PC-3 (cell line): ENCODE measurements at regions not wholly inside any gene's neighbourhood (a gene's known extent, or its start where the extent isn't known, plus 50 kb on each side); places are given as distances from the start of the nearest gene placed in this dataset.

ENCODE experiments used
- EZH2 ChIP-seq: fragments of 300-600 bp; sonication (generic); IDR thresholded peaks from one replicate; pipeline ENCODE4 v1.6.1; 2017; ENCODE audit warnings: antibody characterized with exemption, mild to moderate bottlenecking, low read length; ENCODE audit not compliant: unreplicated experiment
- TF ChIP-seq, protein P1 (sequence below): fragments of 300-600 bp; sonication (generic); conservative IDR thresholded peaks from 2 replicates; pipeline ENCODE4 v1.5.1; 2017; ENCODE audit warnings: antibody characterized with exemption, low read depth, mild to moderate bottlenecking, low read length

DNA sequence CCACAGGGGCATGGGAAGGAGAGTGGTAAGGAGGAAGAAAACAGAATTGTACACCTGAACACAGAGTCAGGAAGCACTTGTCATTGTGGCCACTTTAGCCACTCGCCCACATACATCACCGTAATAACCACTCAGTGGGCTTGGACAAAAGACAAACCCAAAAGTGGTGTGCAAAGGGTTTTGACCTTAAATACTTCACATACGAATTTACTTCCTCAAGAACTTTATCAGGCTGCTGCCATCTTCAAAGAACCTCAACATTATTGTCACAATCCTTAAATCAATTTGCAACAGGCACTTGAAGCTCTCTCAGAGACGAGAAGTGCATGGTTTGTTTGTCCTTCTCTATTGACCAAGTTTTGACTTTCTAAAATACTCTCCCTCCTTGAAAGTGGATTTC is 187.3 kb upstream of the EGLN3 start:
- TF ChIP-seq, protein P1, sequence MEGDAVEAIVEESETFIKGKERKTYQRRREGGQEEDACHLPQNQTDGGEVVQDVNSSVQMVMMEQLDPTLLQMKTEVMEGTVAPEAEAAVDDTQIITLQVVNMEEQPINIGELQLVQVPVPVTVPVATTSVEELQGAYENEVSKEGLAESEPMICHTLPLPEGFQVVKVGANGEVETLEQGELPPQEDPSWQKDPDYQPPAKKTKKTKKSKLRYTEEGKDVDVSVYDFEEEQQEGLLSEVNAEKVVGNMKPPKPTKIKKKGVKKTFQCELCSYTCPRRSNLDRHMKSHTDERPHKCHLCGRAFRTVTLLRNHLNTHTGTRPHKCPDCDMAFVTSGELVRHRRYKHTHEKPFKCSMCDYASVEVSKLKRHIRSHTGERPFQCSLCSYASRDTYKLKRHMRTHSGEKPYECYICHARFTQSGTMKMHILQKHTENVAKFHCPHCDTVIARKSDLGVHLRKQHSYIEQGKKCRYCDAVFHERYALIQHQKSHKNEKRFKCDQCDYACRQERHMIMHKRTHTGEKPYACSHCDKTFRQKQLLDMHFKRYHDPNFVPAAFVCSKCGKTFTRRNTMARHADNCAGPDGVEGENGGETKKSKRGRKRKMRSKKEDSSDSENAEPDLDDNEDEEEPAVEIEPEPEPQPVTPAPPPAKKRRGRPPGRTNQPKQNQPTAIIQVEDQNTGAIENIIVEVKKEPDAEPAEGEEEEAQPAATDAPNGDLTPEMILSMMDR: no peak
- TF ChIP-seq EZH2: no peak
